ENCODE measurements at regions not wholly inside any gene's neighbourhood (a gene's known extent, or its start where the extent isn't known, plus 50 kb on each side); places are given as distances from the start of the nearest gene placed in this dataset.

DNA sequence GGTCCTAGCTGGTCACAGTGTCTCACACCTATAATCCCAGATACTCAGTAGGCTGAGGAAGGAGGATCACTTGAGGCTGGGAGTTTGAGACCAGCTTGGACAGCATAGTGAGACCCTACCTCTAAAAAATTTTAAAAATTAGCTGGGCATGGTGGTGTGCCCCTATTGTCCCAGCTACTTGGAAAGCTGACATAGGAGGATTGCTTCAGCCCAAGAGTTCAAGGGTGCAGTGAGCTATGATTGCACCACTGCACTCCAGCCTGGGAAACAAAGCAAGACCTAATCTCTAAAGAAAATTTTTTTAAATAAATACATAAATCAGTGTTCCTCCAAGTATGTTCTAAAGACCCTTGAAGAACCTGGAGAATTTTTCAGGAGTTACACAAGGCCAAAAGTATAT, 50.6 kb upstream of the GNAO1 start:
- no peak for DNase-seq

DNA sequence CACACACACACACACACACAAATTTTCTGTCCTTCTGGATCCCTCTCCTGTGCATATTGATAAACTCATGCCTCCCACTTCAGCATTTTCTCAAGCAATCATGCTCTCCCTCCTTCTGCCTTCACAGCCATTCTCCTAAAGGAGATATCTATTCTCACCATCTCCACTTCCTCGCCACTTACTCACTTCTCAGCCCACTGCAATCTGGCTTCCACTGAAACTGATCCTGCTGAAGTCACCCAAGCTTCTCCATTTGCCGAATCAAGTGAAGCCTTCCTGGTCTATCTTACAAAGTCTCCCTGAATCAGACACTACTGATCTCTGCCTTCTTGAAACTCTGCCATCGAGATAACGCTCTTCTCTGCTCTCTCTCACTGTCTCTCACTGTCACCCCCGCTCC, 54.0 kb upstream of the GNAO1 start:
- DNase-seq, result no peak

DNA sequence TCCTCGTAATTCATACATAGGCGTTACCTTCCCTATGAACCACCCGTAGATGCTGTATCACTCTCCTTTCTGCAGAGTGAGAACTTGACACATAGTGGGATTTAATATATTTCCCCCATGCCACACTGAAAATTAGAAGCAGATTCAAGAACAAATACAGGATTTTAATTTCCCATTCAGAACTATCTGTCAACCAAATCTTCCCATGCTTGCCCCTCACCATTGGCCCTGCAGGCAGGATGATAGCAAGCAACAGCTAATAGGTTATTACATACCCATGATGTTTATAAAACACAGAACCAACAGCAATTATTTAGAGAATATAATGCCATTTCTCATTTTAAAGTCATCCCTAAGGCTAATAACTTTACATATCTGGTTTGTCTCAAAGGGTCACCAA, 55.0 kb upstream of the GNAO1 start:
- no peak for DNase-seq

DNA sequence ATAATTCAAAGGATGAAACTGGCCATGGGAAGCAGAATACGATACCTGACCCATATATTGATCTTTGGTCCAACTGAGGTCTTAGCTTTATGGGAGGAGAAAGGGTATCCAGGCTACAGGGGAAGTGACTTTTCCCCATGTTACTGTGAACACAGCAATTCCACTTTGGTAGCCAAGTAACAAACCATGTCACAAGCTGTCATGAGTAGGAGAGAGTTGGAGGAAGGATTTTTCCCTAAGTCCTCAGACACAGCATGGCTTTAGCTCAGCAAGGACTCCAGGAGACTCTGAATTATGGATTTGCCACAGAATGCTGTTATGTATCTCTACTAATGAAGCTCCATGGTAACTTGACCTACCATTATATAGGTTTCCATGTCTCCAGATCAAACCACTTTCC, 56.5 kb upstream of the GNAO1 start:
- DNase-seq, result no peak

DNA sequence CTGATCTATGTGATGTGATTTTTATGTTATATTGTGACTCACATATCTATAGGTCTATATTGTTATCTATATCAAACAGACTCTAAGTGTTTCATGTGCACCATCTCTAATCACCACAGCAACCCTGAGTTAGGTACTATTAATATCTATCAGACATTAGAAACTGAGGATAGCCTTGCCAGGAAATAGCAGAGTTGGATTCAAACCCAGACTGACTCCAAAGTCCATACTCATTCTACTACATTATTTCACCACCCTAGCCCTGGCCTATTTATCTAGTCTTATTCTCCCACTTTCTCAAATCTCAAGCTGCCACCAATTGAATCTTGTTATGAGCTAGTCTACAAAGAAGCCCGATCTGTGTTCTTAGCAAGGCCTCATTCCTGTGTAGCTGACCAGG, 65.4 kb upstream of the GNAO1 start:
- no peak for DNase-seq

DNA sequence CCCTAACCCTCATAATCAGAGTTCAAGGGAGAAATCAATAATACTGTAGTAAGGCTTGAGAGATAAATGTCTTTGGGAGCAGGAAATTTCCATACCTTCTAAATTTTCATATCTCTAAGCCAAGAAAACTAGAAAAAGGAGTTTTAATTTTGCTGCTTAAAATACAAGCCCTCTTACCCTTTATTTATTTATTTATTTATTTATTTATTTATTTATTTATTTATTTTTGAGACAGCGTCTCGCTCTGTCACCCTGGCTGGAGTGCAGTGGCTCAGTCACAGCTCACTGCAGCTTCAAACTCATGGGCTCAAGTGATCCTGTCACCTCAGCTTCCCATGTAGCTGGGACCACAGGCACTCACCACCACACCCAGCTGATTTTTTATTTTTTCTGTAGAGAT, 69.0 kb upstream of the GNAO1 start:
- no peak for DNase-seq

DNA sequence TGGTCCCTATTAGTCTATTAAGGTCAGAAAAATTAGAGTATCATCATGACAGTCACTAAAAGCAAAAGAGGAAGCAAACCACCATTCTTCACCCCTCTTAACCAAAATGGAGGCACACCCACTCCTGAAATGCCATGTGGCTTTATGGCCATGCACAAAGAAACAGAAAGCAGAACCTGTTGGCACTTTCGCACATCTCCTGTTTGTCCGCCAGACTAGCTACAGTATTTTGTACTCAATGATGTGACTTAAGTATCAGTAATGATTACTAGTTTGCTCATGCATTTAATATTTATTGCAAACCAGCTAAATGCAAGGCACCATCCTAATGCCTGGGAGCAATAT, 70.2 kb upstream of the GNAO1 start:
- DNase-seq, result no peak

DNA sequence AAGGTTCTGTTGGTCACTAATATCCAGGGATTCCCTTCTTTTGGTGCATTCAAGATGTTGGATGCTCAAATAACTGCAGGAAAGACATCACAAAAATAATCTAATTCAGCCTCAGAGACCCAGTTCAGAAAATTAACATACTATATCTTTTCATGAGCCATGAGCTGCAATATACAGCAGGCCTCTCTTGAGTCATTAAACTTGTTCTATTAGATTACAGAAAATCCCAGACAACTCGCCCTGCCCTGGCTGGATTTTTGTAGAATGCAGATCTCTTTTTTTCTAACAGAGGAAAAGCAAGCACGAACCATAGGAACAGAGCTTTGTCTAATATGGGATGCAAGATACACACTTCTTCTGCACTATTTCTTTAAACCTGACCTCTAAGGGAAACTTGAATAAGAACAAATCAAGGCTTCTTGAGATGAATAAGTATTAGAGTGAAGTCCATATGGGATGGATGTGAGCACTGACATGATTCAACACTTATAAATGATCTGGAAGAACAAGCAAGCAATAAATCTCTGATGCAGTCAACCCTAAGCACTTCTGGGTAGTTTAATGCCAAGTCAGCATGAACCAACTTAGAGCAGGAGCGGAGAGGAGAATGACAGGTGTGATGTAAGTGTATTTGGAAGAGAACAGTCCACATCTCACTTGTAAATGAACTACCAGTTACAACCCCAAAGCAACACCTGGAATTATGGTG, 70.7 kb upstream of the GNAO1 start:
- DNase-seq, result no peak

DNA sequence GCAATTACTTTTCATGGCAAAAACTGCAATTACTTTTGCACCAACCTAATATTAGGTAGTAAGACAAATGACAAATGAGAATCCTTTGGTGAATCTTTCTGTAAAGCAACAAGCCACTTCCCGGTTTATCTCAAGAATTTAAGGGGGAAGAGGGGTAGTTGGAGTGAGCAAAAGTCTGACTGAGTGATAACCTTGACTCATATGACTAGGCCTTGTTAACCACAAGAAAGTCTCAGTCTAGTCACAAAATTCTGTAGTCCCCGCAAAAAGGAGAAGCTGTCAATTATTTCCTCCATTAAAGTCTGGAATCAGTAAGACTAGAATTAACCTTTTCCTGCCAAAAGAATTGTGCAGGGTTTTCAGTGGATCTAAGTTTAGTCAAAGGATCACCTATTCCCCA, 72.2 kb upstream of the GNAO1 start:
- no peak for DNase-seq

DNA sequence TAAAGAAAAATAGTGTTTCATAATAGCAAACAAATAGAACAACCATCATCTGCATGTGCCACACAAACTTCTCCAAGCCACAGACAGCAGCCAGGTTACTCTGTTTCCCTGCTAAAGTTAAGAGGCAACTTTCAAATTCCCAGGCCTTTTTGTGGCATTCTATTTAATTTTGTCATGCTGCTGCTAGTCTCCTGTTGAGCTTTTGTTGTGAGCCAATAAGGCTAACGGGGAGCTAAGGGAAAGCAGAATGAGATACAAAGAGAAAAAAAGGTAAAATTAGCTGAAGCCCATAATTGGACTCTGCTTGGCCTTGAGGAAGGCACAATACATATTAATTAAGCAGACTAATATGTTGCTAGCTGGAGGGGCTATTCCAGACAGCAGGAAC, 74.7 kb upstream of the GNAO1 start:
- no peak for DNase-seq

DNA sequence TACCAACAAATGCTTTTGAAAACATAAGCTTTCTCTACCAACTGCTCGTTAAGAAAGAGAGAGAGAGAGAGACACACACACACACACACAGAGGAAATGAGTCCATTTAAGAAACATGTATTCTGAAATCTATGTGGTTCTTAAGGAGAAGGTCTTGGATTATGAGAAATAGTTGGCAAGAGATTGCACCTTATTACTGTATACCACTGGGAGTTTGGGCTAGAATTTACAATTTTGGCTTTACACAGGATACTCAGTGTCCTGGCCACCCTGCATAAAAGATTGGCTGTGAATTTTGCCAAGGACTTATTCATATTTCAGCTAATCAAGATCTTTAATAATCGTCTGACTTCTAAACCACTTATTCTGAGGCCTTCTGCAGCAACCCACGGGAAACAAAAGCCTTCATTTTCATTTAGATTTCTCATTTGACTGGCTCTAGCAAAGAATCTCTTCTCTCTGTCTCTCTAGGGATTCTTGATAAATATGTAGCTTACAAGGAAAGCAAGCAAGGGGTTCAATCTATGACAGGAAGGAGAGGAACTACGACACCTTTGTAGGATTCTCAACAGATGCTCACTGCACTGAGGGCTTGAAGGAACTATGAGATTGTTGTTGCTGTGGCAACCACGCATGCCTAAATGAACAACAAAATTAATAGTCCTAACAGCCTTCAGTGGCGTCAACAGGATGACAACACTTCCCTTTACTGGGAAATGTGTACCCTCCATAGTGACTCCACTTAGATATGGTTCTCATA, 75.3 kb upstream of the GNAO1 start:
- DNase-seq, result peak; percentile 47

DNA sequence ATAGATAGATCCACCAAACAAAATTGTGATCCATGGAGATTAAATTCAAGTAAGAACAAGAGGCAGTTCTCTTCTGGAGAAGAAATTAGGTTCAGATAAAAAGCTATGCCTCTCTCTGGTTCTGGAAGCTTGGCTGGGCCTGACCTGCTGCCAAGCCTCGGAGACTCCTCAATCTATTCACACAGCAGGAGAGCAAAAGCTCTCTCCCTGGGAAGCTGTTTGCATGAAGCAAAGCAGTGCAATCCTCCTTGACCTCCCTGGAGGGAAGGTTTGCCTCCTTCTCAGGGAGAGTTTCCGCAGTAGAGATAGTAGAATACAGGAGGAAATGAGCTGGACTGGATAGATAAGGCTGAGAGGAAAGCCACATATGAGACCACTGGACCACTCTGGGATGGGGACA, 78.1 kb upstream of the GNAO1 start:
- no peak for DNase-seq

DNA sequence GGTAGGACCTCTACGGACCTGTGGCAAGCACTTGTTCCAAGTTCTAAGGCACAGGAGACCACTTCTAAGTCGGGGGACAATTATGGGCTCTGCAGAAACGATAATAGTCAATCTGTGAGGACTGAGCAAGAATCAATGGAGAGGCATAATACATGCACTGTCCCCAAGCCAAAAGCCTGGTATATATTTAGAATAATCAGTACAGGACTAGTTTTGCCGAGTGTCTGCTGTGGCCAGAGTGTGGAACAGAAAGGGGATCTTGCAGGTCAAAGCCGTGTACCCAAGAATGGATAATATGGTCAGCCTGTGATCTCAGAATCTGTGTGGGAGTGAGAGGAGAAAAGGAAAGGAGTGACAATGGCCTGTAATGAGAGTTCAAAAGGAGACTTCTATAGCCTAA, 80.2 kb upstream of the GNAO1 start:
- DNase-seq, result no peak

DNA sequence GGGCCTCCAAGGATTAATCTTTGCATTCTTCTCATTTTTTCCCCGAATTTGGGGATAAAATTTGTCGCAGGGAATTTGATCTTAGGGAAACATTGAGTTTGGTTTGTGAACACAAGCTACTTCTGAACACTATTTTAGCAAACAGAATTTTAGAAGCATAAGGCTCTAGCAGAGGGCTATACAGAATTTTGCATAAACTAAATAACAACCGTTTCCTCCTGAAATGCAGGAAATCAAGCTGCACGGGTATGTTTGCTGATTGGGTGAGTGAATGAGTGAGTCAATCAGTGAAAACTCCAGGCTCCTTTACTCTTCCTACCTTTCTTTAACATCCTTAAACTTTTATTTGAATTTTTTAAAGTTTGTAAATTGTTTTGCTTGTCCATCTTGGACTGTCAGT, 81.3 kb upstream of the GNAO1 start:
- no peak for DNase-seq

DNA sequence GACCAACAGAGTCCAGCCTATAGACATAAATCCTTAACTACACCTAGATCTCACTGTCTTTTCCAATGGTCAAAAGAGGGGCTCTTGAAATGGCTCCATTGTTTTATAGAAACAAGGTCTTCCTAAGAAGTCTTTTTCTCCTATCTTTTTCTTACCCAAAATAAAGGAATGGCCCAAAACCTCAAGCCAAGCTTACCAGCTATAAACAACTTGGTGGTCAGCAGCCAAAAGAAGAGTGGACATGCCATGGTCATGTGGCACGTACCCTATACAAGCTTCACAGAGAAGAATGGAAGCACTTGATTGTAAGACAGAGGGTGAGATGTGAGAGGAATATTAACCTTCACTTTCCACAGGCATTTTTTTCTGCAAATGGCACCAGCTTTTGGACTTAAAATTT, 82.1 kb upstream of the GNAO1 start:
- DNase-seq, result no peak

DNA sequence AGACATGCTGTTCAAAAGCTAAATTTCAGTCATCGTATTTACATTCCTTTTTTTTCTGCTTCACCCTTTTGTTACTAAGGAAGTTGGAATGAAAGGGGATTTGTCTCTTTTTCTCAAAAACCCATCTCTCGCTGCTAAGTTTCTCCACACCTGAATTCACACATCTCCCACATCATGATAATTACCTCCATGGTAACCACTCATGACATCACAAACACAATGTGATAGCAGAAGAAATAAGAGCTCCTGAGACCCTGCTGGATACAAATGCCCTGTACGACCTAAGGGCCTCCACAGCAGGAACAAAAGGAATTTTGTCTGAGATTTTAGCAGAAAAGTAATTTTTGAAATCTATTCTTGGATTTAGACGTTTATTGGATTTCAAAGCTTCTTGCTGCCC, 82.6 kb upstream of the GNAO1 start:
- DNase-seq, result peak; percentile 59

DNA sequence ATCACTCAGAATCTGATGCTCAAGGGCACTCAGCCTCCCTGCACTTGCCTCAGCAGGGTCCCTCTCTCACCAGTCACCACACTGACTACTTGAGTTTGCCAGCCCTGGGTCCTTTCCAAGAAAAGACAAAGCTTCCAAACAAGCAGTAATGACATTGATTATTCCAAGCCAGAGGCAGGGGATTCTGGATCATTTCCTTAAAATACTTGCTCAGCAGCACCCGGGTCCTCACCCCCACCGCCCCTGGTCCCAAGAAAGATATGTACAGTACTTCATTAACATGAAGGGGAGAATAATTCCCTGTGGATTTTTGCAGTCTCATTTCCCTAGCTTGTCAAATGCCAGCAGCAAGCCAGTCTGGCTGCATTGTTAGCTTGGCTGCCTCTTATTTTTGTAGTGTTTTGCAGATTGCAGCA, 83.2 kb upstream of the GNAO1 start:
- DNase-seq, result peak; percentile 54

DNA sequence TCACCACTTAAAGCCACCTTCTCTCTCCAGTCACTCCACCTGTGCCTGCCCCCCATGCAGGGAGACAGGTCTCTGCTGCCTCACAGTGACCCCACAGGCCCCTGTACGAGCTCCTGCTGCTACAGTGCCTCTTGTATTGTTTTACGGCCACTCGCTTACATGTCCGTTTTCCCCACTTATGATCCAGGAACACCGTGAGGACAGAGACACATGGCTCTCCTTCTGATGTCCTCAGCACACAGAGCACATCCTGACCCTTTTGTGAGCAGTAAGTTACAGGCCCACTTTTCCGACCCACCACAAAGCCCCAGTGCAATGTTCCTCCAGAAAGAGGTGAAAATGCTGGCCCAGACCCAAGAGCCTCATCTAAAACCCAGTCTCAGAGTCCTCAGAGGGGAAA, 84.8 kb upstream of the GNAO1 start:
- no peak for DNase-seq

DNA sequence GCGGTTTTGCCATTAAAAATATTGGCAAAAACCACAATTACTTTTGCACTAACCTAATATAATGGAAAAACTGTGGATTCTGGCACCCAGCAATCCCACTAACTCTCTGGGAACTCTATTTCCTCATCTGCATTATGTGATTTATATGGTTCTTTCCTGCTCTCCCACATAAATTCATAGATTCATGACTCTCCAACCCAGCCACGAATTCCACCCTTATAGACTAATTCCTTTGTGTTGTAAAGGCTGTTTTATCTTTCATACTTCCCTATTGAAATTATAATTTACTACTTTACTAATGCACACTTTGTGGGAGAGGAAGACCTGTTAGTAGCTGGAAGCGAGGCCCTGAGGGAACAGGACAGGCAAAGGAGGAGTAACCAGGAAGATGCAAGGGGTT, 88.4 kb upstream of the GNAO1 start:
- DNase-seq, result no peak

DNA sequence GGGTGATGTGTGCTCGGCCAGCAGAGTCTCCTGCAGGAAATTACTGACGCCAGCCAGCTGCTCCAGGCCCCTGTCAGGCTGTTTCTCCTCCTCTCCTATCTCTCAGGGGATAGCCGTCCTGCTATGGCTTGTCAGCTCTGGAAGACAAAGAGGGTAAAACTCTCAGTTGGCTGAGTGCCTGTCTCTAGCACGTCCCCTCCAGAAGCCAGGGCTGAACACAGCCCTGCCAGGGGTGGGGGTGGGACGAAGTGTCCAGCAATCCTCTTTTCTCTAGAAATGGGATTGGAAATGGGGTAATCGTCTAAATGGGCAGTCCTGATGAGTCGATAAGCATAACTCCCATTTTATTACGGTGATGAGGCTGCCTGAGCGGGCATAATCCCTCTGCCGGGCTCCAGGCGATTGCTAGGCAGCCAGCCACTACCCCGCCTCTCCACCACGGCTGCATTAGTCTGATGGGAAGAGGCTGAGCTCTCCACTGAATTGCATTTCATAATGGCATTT, 89.1 kb upstream of the GNAO1 start:
- DNase-seq, result peak; percentile 64

DNA sequence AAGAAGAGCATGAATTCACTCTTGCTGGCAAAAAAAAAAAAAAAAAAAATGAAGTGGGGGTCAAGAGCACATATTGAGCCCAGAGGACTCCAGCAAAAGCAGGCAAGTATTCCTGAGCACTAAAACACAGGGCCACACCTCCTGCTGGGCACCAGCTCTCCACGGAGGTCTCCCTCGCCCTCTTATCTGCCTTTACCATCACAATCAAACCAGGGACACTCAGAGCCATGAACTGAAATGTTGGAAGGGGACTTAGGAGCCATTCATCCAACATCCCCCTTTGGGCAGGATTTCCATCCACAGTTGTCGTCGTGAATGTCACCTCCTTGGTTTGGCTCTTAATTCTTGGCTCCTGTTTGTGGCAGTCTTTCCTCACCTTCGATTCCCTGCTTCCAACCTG, 89.8 kb upstream of the GNAO1 start:
- DNase-seq, result no peak

DNA sequence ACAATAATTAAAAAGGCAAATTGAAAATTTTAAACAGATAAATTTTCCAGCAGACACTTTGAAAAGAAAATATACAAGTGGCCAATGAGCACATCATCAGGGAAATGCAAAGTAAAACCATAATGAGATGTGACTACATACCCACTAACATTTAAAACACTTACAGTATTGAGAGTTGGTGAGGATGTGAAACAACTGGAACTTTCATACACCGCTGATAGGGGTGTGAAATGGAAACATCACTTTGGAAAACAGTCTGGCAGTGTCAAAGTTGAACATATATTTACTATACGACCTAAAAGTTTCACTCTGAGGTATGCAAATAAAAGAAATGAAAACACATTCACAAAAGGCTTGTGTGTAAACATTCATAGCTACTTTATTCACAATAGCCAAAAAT, 94.0 kb upstream of the GNAO1 start:
- no peak for DNase-seq

DNA sequence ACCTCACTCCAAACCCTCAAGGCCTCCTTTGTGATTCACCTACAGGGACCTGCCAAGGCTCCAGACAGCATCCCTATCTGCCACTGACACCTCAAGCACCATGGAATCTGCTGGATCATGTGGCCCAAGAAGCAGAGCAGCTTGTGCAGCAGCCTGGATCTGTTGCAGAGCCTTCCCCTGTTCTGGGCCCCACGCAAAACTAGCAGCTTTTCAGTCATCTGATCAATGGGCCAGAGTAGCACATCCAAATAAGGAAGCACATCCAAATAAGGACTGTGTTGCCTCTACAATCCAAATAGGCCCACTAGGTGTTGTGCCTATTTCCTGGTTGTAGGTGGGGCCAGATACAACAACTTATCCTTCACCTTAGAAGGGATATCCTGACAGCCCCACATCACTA, 97.1 kb upstream of the GNAO1 start:
- DNase-seq, result no peak

DNA sequence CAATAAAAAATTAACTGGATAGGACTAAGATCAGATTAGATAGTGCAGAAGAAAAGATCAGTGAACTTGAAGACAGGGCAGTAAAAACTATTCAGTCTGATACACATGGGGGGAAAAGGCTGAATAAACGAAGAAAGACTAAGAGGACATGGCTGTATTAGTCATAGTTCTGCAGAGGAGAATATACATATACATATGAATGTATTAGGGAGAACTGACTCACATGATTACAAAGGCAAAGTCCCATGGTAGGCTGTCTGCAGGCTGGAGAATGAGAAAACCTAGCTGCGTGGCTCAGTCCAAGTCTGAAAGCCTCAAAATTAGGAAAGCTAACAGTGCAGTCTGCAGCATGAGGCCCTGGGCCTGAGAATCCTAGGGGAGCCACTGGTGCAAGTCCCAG, 98.2 kb upstream of the GNAO1 start:
- DNase-seq, result no peak

DNA sequence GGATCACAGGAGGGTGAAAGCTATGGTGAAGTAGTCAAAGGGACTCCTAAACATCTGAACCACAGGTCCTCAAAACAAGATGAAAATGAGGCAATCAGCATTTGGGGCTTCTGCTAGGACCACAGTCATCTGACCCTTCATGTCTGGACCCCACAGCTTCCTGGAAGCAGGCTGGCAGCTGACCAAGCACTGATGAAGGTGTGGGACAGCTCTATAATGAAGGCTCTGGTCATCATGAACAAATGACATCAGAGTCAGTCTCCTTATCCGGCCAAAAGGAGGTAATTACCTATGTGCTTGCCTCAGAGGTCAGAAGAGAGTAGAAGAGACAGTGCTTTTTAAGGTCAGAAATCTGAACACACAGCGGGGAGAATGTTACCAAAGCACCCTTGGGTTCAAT, 101.2 kb upstream of the GNAO1 start:
- no peak for DNase-seq
